ENCODE measurements at regions not wholly inside any gene's neighbourhood (a gene's known extent, or its start where the extent isn't known, plus 50 kb on each side); places are given as distances from the start of the nearest gene placed in this dataset.
"Not testable (repeated sequence)": the region's sequence is repeated elsewhere in the genome, so short reads cannot be mapped to it uniquely, and the experiment has no call there.

- Histone ChIP-seq H3K4me1 (ENCODE audit: low read depth) (no peaks in the 10 kb centered on the region), H3K4me3 (no peak overlapping the region), H3K27me3 (no peaks in the 10 kb centered on the region), H3K36me3 (no peaks in the 10 kb centered on the region), H3K27ac (no peak overlapping the region), H3K9me3 (ENCODE audit: low read depth) (no peaks in the 10 kb centered on the region)
- TF ChIP-seq CTCF (IDR thresholded peaks at IDR 0.05; ENCODE audit: low read depth, low read length): no peak
- DNase-seq (ENCODE audit: low read depth in 1 of 2, low spot score in 1 of 2): peak in 1 of 2 donors; percentile 36
Observed at GRCh38 chr3:115403786-115404185, 219.5 kb upstream of the GAP43 start.

- no peak overlapping the region for H3K4me3 ChIP-seq
- H3K36me3 ChIP-seq: no peaks in the 10 kb centered on the region
- no peak overlapping the region for H3K27ac ChIP-seq
- no peaks in the 10 kb centered on the region for H3K9me3 ChIP-seq (ENCODE audit: low read depth)
- H3K27me3 ChIP-seq: no peaks in the 10 kb centered on the region
- TF ChIP-seq CTCF (IDR thresholded peaks at IDR 0.05; ENCODE audit: low read depth, low read length): no peak
- H3K4me1 ChIP-seq (ENCODE audit: low read depth): no peaks in the 10 kb centered on the region
- DNase-seq (ENCODE audit: low read depth in 1 of 2, low spot score in 1 of 2): no peak
Observed at GRCh38 chr3:115409596-115409995, 213.7 kb upstream of the GAP43 start.

- H3K27me3 ChIP-seq; H3K4me3 ChIP-seq; H3K9me3 ChIP-seq (ENCODE audit: low read depth); H3K36me3 ChIP-seq; H3K4me1 ChIP-seq (ENCODE audit: low read depth); DNase-seq (ENCODE audit: low read depth in 1 of 2, low spot score in 1 of 2); H3K27ac ChIP-seq: not testable (repeated sequence)
Observed at GRCh38 chr3:115414610-115415009, 208.7 kb upstream of the GAP43 start.

GRCh38 chr3:115415246-115415996 is 207.9 kb upstream of the GAP43 start:
- Histone ChIP-seq H3K27ac (no peak overlapping the region), H3K9me3 (ENCODE audit: low read depth) (no peaks in the 10 kb centered on the region), H3K4me3 (no peak overlapping the region), H3K4me1 (ENCODE audit: low read depth) (no peaks in the 10 kb centered on the region), H3K36me3 (no peaks in the 10 kb centered on the region), H3K27me3 (no peaks in the 10 kb centered on the region)
- no peak for DNase-seq (ENCODE audit: low read depth in 1 of 2, low spot score in 1 of 2)
- TF ChIP-seq CTCF (IDR thresholded peaks at IDR 0.05; ENCODE audit: low read depth, low read length): no peak

- no peak overlapping the region for H3K27ac ChIP-seq
- H3K9me3 ChIP-seq (ENCODE audit: low read depth): no peaks in the 10 kb centered on the region
- no peak overlapping the region for H3K4me3 ChIP-seq
- no peaks in the 10 kb centered on the region for H3K36me3 ChIP-seq
- TF ChIP-seq CTCF (IDR thresholded peaks at IDR 0.05; ENCODE audit: low read depth, low read length): no peak
- no peaks in the 10 kb centered on the region for H3K27me3 ChIP-seq
- DNase-seq (ENCODE audit: low read depth in 1 of 2, low spot score in 1 of 2): no peak
- H3K4me1 ChIP-seq (ENCODE audit: low read depth): no peaks in the 10 kb centered on the region
Observed at GRCh38 chr3:115418583-115418982, 204.7 kb upstream of the GAP43 start.

- H3K9me3 ChIP-seq (ENCODE audit: low read depth): no peaks in the 10 kb centered on the region
- no peak for DNase-seq (ENCODE audit: low read depth in 1 of 2, low spot score in 1 of 2)
- no peaks in the 10 kb centered on the region for H3K27me3 ChIP-seq
- no peaks in the 10 kb centered on the region for H3K36me3 ChIP-seq
- H3K4me1 ChIP-seq (ENCODE audit: low read depth): no peaks in the 10 kb centered on the region
- no peak for TF ChIP-seq CTCF (IDR thresholded peaks at IDR 0.05; ENCODE audit: low read depth, low read length)
- H3K27ac ChIP-seq: no peak overlapping the region
- H3K4me3 ChIP-seq: no peak overlapping the region
Observed at GRCh38 chr3:115420086-115420485, 203.2 kb upstream of the GAP43 start.

All from cardiac muscle cell (in vitro differentiated cells and primary cell).